GM12864 (cell line): ENCODE measurements at regions not wholly inside any gene's neighbourhood (a gene's known extent, or its start where the extent isn't known, plus 50 kb on each side); places are given as distances from the start of the nearest gene placed in this dataset.

ENCODE experiments used
- DNase-seq: peaks from one replicate; pipeline ENCODE4 v3.0.0-alpha.2; 2011; ENCODE audit warnings: low read depth
- H3K4me3 ChIP-seq: 2 replicates; pipeline ENCODE4 v1.5.1; 2011; ENCODE audit warnings: mild to moderate bottlenecking, low read depth, low read length, control low read depth
- CTCF ChIP-seq: IDR thresholded peaks from 2 replicates; pipeline ENCODE4 v1.5.1; 2011; ENCODE audit warnings: low read depth, mild to moderate bottlenecking, moderate library complexity, low read length, control low read depth, inconsistent platforms; ENCODE audit errors: missing control alignments

GRCh38 chr9:88037285-88037845, 63.0 kb upstream of the CDK20 start:
- TF ChIP-seq CTCF = no peak
- no peak overlapping the region for H3K4me3 ChIP-seq
- no peak for DNase-seq

- no peak for DNase-seq
- TF ChIP-seq CTCF = no peak
- H3K4me3 ChIP-seq = no peak overlapping the region
These were observed 60.6 kb upstream of the CDK20 start for GRCh38 chr9:88034964-88035363.

GRCh38 chr9:88033359-88033702, 59.0 kb upstream of the CDK20 start:
- H3K4me3 ChIP-seq = no peak overlapping the region
- no peak for TF ChIP-seq CTCF

GRCh38 chr9:88028338-88028737, 54.0 kb upstream of the CDK20 start:
- no peak for TF ChIP-seq CTCF
- no peak for DNase-seq
- H3K4me3 ChIP-seq = no peak overlapping the region

More at GRCh38 chr9:88033359-88033702, 59.0 kb upstream of the CDK20 start:
- no peak for DNase-seq

GRCh38 chr9:88026118-88026479, 51.8 kb upstream of the CDK20 start:
- no peak overlapping the region for H3K4me3 ChIP-seq
- TF ChIP-seq CTCF = no peak
- no peak for DNase-seq

GRCh38 chr9:88025411-88026117, 51.2 kb upstream of the CDK20 start:
- no peak for TF ChIP-seq CTCF
- DNase-seq = no peak
- no peak overlapping the region for H3K4me3 ChIP-seq

- TF ChIP-seq CTCF = no peak
- DNase-seq = no peak
- H3K4me3 ChIP-seq = no peak overlapping the region
These were observed 50.6 kb upstream of the CDK20 start for GRCh38 chr9:88024896-88025295.
